Astrocyte (in vitro differentiated cells and primary cell): ENCODE measurements at regions not wholly inside any gene's neighbourhood (a gene's known extent, or its start where the extent isn't known, plus 50 kb on each side); places are given as distances from the start of the nearest gene placed in this dataset.

Experiments used
- CTCF ChIP-seq: IDR thresholded peaks from 2 replicates; pipeline ENCODE4 v1.5.1; 2011; ENCODE audit warnings: low read depth, mild to moderate bottlenecking, inconsistent platforms, low read length, moderate library complexity; ENCODE audit not compliant: insufficient read depth
- EZH2 ChIP-seq: IDR thresholded peaks from 2 replicates; pipeline ENCODE4 v1.6.1; 2012; ENCODE audit warnings: mild to moderate bottlenecking, low read length, inconsistent platforms; ENCODE audit not compliant: insufficient read depth

GRCh38 chr18:78525366-78526111 is 454.1 kb upstream of the SALL3 start:
- TF ChIP-seq CTCF (no peak), EZH2 (no peak)
